Esophagus muscularis mucosa (tissue), 3 donors: ENCODE measurements at regions not wholly inside any gene's neighbourhood (a gene's known extent, or its start where the extent isn't known, plus 50 kb on each side); places are given as distances from the start of the nearest gene placed in this dataset.

Experiments used
- POLR2AphosphoS5 ChIP-seq, 2 donors: sonication (generic); formaldehyde crosslinking; IDR thresholded peaks; one replicate each; pipeline ENCODE4 v1.6.1; 2017; ENCODE audit warnings: antibody characterized with exemption in 2 of 2
- TF ChIP-seq, protein P1 (sequence below), 3 experiments: fragments of 200-600 bp in 2 of 3; fragments of 450-650 bp in 1 of 3; sonication (generic) in 2 of 3; IDR thresholded peaks; one replicate each; pipeline ENCODE4 v1.5.1; 2017 to 2019; ENCODE audit warnings: antibody characterized with exemption in 3 of 3, mild to moderate bottlenecking in 2 of 3, moderate library complexity in 1 of 3

GRCh38 chr11:19448651-19449050 is 207.9 kb upstream of the E2F8 start:
- no peak for TF ChIP-seq POLR2AphosphoS5 (IDR thresholded peaks at IDR 0.05)
- TF ChIP-seq, protein P1, sequence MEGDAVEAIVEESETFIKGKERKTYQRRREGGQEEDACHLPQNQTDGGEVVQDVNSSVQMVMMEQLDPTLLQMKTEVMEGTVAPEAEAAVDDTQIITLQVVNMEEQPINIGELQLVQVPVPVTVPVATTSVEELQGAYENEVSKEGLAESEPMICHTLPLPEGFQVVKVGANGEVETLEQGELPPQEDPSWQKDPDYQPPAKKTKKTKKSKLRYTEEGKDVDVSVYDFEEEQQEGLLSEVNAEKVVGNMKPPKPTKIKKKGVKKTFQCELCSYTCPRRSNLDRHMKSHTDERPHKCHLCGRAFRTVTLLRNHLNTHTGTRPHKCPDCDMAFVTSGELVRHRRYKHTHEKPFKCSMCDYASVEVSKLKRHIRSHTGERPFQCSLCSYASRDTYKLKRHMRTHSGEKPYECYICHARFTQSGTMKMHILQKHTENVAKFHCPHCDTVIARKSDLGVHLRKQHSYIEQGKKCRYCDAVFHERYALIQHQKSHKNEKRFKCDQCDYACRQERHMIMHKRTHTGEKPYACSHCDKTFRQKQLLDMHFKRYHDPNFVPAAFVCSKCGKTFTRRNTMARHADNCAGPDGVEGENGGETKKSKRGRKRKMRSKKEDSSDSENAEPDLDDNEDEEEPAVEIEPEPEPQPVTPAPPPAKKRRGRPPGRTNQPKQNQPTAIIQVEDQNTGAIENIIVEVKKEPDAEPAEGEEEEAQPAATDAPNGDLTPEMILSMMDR (IDR thresholded peaks at IDR 0.05), result no peak
